GM23338 (cell line): ENCODE measurements at regions not wholly inside any gene's neighbourhood (a gene's known extent, or its start where the extent isn't known, plus 50 kb on each side); places are given as distances from the start of the nearest gene placed in this dataset.

ENCODE experiments used
- ATAC-seq: fragments of 200-7000 bp; cut with Tn5 transposase; 3 replicates; pipeline ENCODE4 v1.9.1; 2020
- DNase-seq: peaks from one replicate; pipeline ENCODE4 v3.0.0-alpha.2; 2015; ENCODE audit warnings: low spot score
- H2AFZ ChIP-seq: fragments of 200-600 bp; sonication (generic); 2 replicates; pipeline ENCODE4 v1.8.0; 2016; ENCODE audit warnings: antibody characterized with exemption, mild to moderate bottlenecking, moderate library complexity
- H3F3A ChIP-seq: fragments of 200-600 bp; sonication (generic); replicated peaks from 2 replicates; pipeline ENCODE4 v1.8.0; 2017; ENCODE audit warnings: antibody characterized with exemption, mixed run types, low read depth
- H3K27ac ChIP-seq: fragments of 200-600 bp; sonication (generic); 2 replicates; pipeline ENCODE4 v1.6.1; 2016; ENCODE audit warnings: low read depth
- H3K27me3 ChIP-seq: fragments of 200-600 bp; sonication (generic); 2 replicates; pipeline ENCODE4 v1.8.0; 2016; ENCODE audit warnings: mild to moderate bottlenecking, mixed run types, moderate library complexity; ENCODE audit not compliant: insufficient read depth
- H3K36me3 ChIP-seq: fragments of 200-600 bp; sonication (generic); 2 replicates; pipeline ENCODE4 v1.8.0; 2016; ENCODE audit warnings: mild to moderate bottlenecking; ENCODE audit not compliant: insufficient read depth
- H3K4me1 ChIP-seq: fragments of 200-600 bp; sonication (generic); 2 replicates; pipeline ENCODE4 v1.8.0; 2016; ENCODE audit warnings: mild to moderate bottlenecking, moderate library complexity; ENCODE audit not compliant: insufficient read depth
- H3K4me2 ChIP-seq: fragments of 200-600 bp; sonication (generic); 2 replicates; pipeline ENCODE4 v1.7.1; 2017; ENCODE audit warnings: mixed run types
- H3K4me3 ChIP-seq: fragments of 200-600 bp; sonication (generic); 2 replicates; pipeline ENCODE4 v1.6.1; 2016; ENCODE audit warnings: mixed run types
- H3K79me2 ChIP-seq: fragments of 200-600 bp; sonication (generic); replicated peaks from 2 replicates; pipeline ENCODE4 v1.8.0; 2017; ENCODE audit warnings: mild to moderate bottlenecking; ENCODE audit not compliant: insufficient read depth
- H3K9me2 ChIP-seq: fragments of 200-600 bp; sonication (generic); 2 replicates; pipeline ENCODE4 v1.8.0; 2017; ENCODE audit not compliant: insufficient read depth
- H4K20me1 ChIP-seq: fragments of 200-600 bp; sonication (generic); replicated peaks from 2 replicates; pipeline ENCODE4 v1.8.0; 2017; ENCODE audit warnings: mild to moderate bottlenecking; ENCODE audit not compliant: insufficient read depth
- H3K27ac Mint-ChIP-seq: 2 replicates; pipeline ENCODE4 v1.8.0; 2020; ENCODE audit warnings: inconsistent platforms, mild to moderate bottlenecking, moderate library complexity, mixed read lengths
- H3K27me3 Mint-ChIP-seq: 3 replicates; pipeline ENCODE4 v1.8.0; 2022; ENCODE audit warnings: low read depth, mild to moderate bottlenecking, moderate library complexity, mixed read lengths, inconsistent platforms; ENCODE audit not compliant: insufficient read depth, poor library complexity
- H3K36me3 Mint-ChIP-seq: 3 replicates; pipeline ENCODE4 v1.8.0; 2021; ENCODE audit warnings: low read depth, mild to moderate bottlenecking, inconsistent platforms, moderate library complexity, mixed read lengths
- H3K4me1 Mint-ChIP-seq: 3 replicates; pipeline ENCODE4 v1.8.0; 2020; ENCODE audit warnings: mild to moderate bottlenecking, inconsistent platforms, mixed read lengths
- H3K4me3 Mint-ChIP-seq: 3 replicates; pipeline ENCODE4 v1.8.0; 2021; ENCODE audit warnings: moderate library complexity, mild to moderate bottlenecking, inconsistent platforms, mixed read lengths
- H3K9me3 Mint-ChIP-seq: 3 replicates; pipeline ENCODE4 v1.8.0; 2020; ENCODE audit warnings: moderate library complexity, mild to moderate bottlenecking, inconsistent platforms, mixed read lengths
- CTCF ChIP-seq, 2 experiments: fragments of 200-600 bp in 1 of 2; sonication (generic) in 1 of 2; conservative IDR thresholded peaks; 2 replicates each; pipeline versions ENCODE4 v1.5.1 to v1.6.1; 2016 to 2017; ENCODE audit warnings: antibody characterized with exemption in 2 of 2, low read depth in 2 of 2, mild to moderate bottlenecking in 2 of 2, moderate library complexity in 1 of 2
- NANOG ChIP-seq: IDR thresholded peaks from 2 replicates; pipeline ENCODE4 v1.6.1; 2016; ENCODE audit warnings: antibody characterized with exemption, borderline replicate concordance
- TF ChIP-seq, protein P1 (sequence below): fragments of 250-450 bp; sonication (Bioruptor Pico); IDR thresholded peaks from 2 replicates; pipeline ENCODE4 v1.5.0; 2020; ENCODE audit warnings: mild to moderate bottlenecking, moderate library complexity

DNA sequence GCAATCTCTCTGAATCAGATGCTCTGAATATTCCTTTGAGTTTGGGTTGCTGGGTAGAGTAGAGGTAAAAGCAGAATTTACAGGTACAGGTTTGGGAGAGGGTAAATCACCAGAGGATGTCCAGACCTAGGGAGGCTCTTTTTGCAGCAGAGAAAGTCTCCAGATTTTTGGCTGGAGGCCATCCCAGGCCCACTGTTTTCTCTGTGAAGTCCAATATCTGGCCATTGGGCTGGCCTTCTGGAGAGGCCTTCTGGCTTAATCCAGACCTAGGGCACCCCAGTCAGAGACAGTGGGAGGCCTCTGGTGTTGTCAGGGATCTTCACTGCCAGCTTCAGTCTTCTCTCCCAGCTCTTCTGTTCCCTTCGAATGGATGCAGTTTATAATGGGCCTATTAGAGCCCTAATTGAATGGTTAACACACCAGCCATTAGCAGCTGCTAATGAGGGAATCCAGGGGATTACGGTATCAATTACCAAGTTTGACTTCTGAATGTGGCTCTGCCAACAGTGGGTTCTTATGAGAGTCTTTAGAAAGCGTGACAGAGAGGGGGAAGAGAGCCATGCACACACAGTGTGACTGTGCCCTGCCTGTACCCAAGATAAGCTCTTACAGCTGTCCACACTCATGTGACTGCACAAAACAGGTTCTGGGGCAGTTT is 183.1 kb downstream of the EMP1 start (continued):
- TF ChIP-seq, protein P1, sequence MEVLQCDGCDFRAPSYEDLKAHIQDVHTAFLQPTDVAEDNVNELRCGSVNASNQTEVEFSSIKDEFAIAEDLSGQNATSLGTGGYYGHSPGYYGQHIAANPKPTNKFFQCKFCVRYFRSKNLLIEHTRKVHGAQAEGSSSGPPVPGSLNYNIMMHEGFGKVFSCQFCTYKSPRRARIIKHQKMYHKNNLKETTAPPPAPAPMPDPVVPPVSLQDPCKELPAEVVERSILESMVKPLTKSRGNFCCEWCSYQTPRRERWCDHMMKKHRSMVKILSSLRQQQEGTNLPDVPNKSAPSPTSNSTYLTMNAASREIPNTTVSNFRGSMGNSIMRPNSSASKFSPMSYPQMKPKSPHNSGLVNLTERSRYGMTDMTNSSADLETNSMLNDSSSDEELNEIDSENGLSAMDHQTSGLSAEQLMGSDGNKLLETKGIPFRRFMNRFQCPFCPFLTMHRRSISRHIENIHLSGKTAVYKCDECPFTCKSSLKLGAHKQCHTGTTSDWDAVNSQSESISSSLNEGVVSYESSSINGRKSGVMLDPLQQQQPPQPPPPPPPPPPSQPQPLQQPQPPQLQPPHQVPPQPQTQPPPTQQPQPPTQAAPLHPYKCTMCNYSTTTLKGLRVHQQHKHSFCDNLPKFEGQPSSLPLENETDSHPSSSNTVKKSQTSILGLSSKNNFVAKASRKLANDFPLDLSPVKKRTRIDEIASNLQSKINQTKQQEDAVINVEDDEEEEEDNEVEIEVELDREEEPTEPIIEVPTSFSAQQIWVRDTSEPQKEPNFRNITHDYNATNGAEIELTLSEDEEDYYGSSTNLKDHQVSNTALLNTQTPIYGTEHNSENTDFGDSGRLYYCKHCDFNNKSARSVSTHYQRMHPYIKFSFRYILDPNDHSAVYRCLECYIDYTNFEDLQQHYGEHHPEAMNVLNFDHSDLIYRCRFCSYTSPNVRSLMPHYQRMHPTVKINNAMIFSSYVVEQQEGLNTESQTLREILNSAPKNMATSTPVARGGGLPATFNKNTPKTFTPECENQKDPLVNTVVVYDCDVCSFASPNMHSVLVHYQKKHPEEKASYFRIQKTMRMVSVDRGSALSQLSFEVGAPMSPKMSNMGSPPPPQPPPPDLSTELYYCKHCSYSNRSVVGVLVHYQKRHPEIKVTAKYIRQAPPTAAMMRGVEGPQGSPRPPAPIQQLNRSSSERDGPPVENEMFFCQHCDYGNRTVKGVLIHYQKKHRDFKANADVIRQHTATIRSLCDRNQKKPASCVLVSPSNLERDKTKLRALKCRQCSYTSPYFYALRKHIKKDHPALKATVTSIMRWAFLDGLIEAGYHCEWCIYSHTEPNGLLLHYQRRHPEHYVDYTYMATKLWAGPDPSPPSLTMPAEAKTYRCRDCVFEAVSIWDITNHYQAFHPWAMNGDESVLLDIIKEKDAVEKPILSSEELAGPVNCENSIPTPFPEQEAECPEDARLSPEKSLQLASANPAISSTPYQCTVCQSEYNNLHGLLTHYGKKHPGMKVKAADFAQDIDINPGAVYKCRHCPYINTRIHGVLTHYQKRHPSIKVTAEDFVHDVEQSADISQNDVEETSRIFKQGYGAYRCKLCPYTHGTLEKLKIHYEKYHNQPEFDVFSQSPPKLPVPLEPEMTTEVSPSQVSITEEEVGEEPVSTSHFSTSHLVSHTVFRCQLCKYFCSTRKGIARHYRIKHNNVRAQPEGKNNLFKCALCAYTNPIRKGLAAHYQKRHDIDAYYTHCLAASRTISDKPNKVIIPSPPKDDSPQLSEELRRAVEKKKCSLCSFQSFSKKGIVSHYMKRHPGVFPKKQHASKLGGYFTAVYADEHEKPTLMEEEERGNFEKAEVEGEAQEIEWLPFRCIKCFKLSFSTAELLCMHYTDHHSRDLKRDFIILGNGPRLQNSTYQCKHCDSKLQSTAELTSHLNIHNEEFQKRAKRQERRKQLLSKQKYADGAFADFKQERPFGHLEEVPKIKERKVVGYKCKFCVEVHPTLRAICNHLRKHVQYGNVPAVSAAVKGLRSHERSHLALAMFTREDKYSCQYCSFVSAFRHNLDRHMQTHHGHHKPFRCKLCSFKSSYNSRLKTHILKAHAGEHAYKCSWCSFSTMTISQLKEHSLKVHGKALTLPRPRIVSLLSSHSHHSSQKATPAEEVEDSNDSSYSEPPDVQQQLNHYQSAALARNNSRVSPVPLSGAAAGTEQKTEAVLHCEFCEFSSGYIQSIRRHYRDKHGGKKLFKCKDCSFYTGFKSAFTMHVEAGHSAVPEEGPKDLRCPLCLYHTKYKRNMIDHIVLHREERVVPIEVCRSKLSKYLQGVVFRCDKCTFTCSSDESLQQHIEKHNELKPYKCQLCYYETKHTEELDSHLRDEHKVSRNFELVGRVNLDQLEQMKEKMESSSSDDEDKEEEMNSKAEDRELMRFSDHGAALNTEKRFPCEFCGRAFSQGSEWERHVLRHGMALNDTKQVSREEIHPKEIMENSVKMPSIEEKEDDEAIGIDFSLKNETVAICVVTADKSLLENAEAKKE (CRISPR knock-in tag): no peak

DNA sequence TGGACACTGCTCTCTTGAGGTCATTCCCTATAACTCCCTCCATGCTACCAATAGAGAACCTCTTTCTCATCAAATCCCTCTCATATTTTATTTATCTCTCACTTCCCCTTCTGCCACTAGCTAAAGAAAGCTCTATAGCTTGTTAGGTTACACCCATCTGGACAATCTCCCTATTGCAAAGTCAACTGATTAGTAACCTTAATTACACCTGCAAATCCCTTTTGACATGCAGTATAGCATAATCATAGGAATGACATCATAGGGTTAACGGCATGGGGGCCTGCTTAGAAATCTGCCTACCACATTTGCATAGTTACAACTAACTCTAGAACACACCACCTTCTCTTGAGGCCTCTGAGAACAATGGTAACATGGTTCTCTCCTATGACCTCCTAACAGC is 181.2 kb downstream of the EMP1 start:
- H3F3A ChIP-seq: no peaks in the 10 kb centered on the region
- H3K9me2 ChIP-seq: peaks cover 27% of the 10 kb centered on the region; the same call in 1 of the 2 replicates
- H3K27ac Mint-ChIP-seq: no peak overlapping the region
- no peak overlapping the region for H3K4me2 ChIP-seq
- no peaks in the 10 kb centered on the region for H3K79me2 ChIP-seq
- H3K27me3 Mint-ChIP-seq: peaks cover 7% of the 10 kb centered on the region
- no peak overlapping the region for H3K4me3 ChIP-seq
- no peak overlapping the region for H3K27ac ChIP-seq
- H3K4me1 Mint-ChIP-seq: peaks cover 9% of the 10 kb centered on the region
- H3K36me3 Mint-ChIP-seq: no peaks in the 10 kb centered on the region
- H3K4me3 Mint-ChIP-seq: no peak overlapping the region
- no peaks in the 10 kb centered on the region for H3K4me1 ChIP-seq
- no peak overlapping the region for H2AFZ ChIP-seq
- DNase-seq (no peak), ATAC-seq (no peak)
- no peaks in the 10 kb centered on the region for H4K20me1 ChIP-seq
- H3K27me3 ChIP-seq: no peaks in the 10 kb centered on the region
- TF ChIP-seq NANOG (no peak), CTCF (conservative IDR thresholded peaks at IDR 0.05; ENCODE audit: low read depth in 2 of 2) (no peak)
- TF ChIP-seq, protein P1 (CRISPR knock-in tag): no peak
- peaks cover 7% of the 10 kb centered on the region for H3K9me3 Mint-ChIP-seq
- no peaks in the 10 kb centered on the region for H3K36me3 ChIP-seq
